ENCODE measurements at regions not wholly inside any gene's neighbourhood (a gene's known extent, or its start where the extent isn't known, plus 50 kb on each side); places are given as distances from the start of the nearest gene placed in this dataset.

- Mint-ChIP-seq H3K27ac (no peak overlapping the region), H3K36me3 (no peaks in the 10 kb centered on the region), H3K9me3 (no peaks in the 10 kb centered on the region), H3K4me1 (no peaks in the 10 kb centered on the region), H3K4me3 (no peak overlapping the region), H3K27me3 (no peaks in the 10 kb centered on the region)
- CTCF ChIA-PET = no interaction called here
- no peak for DNase-seq
Measured at GRCh38 chr3:146682171-146682570, 77.0 kb upstream of the PLSCR5 start.

DNA sequence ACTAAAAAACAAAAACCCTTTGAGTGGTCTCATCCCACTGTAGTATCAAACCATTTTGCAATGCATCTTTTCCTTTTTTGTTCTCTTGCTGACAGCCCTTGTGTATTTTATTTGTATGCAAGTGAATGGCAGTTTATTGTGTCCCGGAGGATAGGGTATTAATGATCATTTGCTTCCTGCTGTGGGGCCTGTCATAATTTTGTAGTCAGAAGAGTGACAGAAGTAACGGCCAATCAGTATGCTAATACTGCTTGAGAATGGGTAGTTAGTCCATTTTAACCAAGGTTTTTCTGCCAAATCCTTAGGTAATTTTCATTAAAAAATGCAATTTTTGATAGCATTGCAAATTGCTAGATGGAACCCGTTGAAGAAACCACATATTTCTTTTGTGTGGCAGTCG lies 75.5 kb upstream of the PLSCR5 start:
- no peak for DNase-seq
- Mint-ChIP-seq H3K36me3 (no peaks in the 10 kb centered on the region), H3K27ac (no peak overlapping the region), H3K4me3 (no peak overlapping the region), H3K4me1 (no peaks in the 10 kb centered on the region), H3K9me3 (no peaks in the 10 kb centered on the region), H3K27me3 (no peaks in the 10 kb centered on the region)
- CTCF ChIA-PET = no interaction called here

GRCh38 chr3:146679995-146680394 lies 74.8 kb upstream of the PLSCR5 start:
- Mint-ChIP-seq H3K27me3 (no peaks in the 10 kb centered on the region), H3K36me3 (no peaks in the 10 kb centered on the region), H3K9me3 (no peaks in the 10 kb centered on the region), H3K4me3 (no peak overlapping the region), H3K4me1 (no peaks in the 10 kb centered on the region), H3K27ac (no peak overlapping the region)
- CTCF ChIA-PET = no interaction called here
- no peak for DNase-seq

DNA sequence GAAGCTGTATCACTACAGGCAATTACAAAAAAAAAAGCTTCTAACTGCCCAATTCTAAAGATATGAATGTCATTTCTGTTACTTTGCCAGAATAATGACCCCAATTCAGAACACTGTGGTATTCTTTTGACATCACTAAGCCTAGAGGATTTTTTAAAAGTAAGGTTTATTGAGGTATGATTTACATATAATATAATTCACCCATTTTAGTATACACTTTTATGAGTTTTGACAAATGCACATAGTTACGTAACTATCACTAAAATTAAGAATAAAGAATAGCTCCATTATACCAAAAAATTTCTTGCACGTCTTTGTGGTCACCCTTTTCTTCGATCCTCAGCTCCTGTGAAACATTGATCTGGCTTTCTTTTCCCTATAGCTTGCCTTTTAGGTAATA lies 74.0 kb upstream of the PLSCR5 start:
- no peaks in the 10 kb centered on the region for H3K36me3 Mint-ChIP-seq
- no peaks in the 10 kb centered on the region for H3K9me3 Mint-ChIP-seq
- H3K27ac Mint-ChIP-seq = no peak overlapping the region
- H3K4me1 Mint-ChIP-seq = no peaks in the 10 kb centered on the region
- H3K27me3 Mint-ChIP-seq = no peaks in the 10 kb centered on the region
- CTCF ChIA-PET = no interaction called here
- no peak for DNase-seq
- no peak overlapping the region for H3K4me3 Mint-ChIP-seq

- DNase-seq = no peak
- H3K9me3 Mint-ChIP-seq = no peaks in the 10 kb centered on the region
- no peaks in the 10 kb centered on the region for H3K27me3 Mint-ChIP-seq
- H3K36me3 Mint-ChIP-seq = no peaks in the 10 kb centered on the region
- H3K4me1 Mint-ChIP-seq = no peaks in the 10 kb centered on the region
- H3K4me3 Mint-ChIP-seq = no peak overlapping the region
- CTCF ChIA-PET = no interaction called here
- H3K27ac Mint-ChIP-seq = no peak overlapping the region
Measured at GRCh38 chr3:146672941-146673340, 67.8 kb upstream of the PLSCR5 start.

GRCh38 chr3:146664403-146664802 lies 59.3 kb upstream of the PLSCR5 start:
- Mint-ChIP-seq H3K4me1 (no peaks in the 10 kb centered on the region), H3K4me3 (no peak overlapping the region), H3K9me3 (no peaks in the 10 kb centered on the region), H3K36me3 (no peaks in the 10 kb centered on the region), H3K27me3 (no peaks in the 10 kb centered on the region), H3K27ac (no peak overlapping the region)
- DNase-seq = no peak
- CTCF ChIA-PET = no interaction called here

- H3K36me3 Mint-ChIP-seq = no peaks in the 10 kb centered on the region
- DNase-seq = no peak
- H3K9me3 Mint-ChIP-seq = no peaks in the 10 kb centered on the region
- CTCF ChIA-PET = interaction anchor here (1.2 kb wide), 1 partner anchor 469 kb away, joined by 3 read pairs; no protein-coding TSS in a partner anchor
- no peaks in the 10 kb centered on the region for H3K4me1 Mint-ChIP-seq
- no peak overlapping the region for H3K4me3 Mint-ChIP-seq
- no peaks in the 10 kb centered on the region for H3K27me3 Mint-ChIP-seq
- H3K27ac Mint-ChIP-seq = no peak overlapping the region
Measured at GRCh38 chr3:146658841-146659240, 53.7 kb upstream of the PLSCR5 start.

DNA sequence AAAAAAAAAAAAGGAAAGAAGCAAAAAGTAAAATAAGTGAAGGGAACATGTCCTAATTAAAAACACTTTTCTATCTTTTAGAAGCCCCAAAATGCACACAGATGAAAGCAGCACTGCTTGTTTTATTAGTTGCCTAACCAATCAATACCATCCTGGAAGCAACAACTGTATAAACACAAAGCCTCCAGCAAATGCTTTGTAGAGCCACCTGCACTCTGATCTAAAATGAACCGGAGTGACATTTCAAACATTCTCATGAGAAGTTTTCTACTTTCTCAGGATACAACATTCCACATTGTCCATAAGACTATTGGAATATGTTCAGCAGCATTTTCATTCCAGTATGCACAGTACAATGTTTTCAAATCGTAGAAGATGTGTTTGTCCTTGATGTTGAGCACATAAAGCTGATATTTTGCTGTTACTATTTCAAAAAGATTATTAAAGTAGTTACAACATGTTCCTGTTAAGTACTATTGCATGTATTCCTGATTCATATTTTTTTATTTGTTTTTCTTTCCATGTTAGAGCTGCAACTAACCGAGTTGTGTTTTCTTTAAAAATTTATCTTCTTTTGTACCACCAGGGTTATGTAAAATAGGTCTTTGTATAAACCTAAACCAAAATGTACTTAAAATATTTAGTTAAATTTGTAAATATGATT lies 50.3 kb upstream of the PLSCR5 start:
- no peaks in the 10 kb centered on the region for H3K36me3 Mint-ChIP-seq
- no peak for DNase-seq
- no peaks in the 10 kb centered on the region for H3K4me1 Mint-ChIP-seq
- CTCF ChIA-PET = no interaction called here
- H3K27me3 Mint-ChIP-seq = no peaks in the 10 kb centered on the region
- H3K27ac Mint-ChIP-seq = no peak overlapping the region
- no peaks in the 10 kb centered on the region for H3K9me3 Mint-ChIP-seq
- no peak overlapping the region for H3K4me3 Mint-ChIP-seq

All from activated naive CD4-positive, alpha-beta T cell treated with anti-CD3 and anti-CD28 coated beads, Interleukin-2, amount 10 ng/mL, durations not matched to agents 7 days and 5 days (primary cell).